ENCODE measurements at regions not wholly inside any gene's neighbourhood (a gene's known extent, or its start where the extent isn't known, plus 50 kb on each side); places are given as distances from the start of the nearest gene placed in this dataset.

DNA sequence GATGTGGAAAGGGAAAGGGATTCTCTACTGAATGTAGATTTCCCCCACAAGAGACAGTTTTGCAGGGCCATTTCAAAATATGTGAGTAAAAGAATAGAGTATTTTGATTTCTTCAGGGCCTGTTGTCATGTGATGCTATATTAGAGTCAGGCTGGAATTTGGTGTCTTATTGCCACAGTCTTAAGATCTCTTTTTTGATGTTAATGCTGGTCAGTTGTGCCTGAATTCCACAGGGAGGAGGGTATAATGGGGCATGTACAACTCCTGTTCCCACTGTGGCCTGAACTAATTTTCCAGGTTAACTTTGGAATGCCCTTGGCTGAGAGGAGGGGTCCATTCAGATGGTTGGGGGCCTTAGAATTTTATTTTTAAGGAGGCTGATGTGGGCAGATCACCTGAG, 111.0 kb upstream of the MAX start:
- TF ChIP-seq POLR2A (IDR thresholded peaks at IDR 0.05; ENCODE audit: extremely low read depth, insufficient read length): no peak
- TF ChIP-seq, protein P1, sequence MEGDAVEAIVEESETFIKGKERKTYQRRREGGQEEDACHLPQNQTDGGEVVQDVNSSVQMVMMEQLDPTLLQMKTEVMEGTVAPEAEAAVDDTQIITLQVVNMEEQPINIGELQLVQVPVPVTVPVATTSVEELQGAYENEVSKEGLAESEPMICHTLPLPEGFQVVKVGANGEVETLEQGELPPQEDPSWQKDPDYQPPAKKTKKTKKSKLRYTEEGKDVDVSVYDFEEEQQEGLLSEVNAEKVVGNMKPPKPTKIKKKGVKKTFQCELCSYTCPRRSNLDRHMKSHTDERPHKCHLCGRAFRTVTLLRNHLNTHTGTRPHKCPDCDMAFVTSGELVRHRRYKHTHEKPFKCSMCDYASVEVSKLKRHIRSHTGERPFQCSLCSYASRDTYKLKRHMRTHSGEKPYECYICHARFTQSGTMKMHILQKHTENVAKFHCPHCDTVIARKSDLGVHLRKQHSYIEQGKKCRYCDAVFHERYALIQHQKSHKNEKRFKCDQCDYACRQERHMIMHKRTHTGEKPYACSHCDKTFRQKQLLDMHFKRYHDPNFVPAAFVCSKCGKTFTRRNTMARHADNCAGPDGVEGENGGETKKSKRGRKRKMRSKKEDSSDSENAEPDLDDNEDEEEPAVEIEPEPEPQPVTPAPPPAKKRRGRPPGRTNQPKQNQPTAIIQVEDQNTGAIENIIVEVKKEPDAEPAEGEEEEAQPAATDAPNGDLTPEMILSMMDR (IDR thresholded peaks at IDR 0.05; ENCODE audit: low read depth, low read length): no peak

Measured in NB4 (cell line).